Mesenchymal stem cell (in vitro differentiated cells and primary cell): ENCODE measurements at regions not wholly inside any gene's neighbourhood (a gene's known extent, or its start where the extent isn't known, plus 50 kb on each side); places are given as distances from the start of the nearest gene placed in this dataset.

Experiments
- DNase-seq: peaks from one replicate; pipeline ENCODE4 v3.0.0-alpha.2; 2013
- H2AFZ ChIP-seq: one replicate; pipeline ENCODE4 v1.6.1; 2013; ENCODE audit warnings: low read depth, mild to moderate bottlenecking, control low read depth, inconsistent platforms, low read length, moderate library complexity
- H2AK5ac ChIP-seq: 2 replicates; pipeline ENCODE4 v1.6.1; 2013; ENCODE audit warnings: low read length, moderate library complexity, mild to moderate bottlenecking, inconsistent platforms; ENCODE audit not compliant: severe bottlenecking
- H2BK120ac ChIP-seq: one replicate; pipeline ENCODE4 v1.6.1; 2013; ENCODE audit warnings: low read depth, mild to moderate bottlenecking, inconsistent platforms, low read length, moderate library complexity
- H2BK12ac ChIP-seq, 2 experiments: one replicate each; pipeline ENCODE4 v1.6.1; 2013; ENCODE audit warnings: inconsistent platforms in 2 of 2, low read length in 2 of 2, mild to moderate bottlenecking in 2 of 2, moderate library complexity in 2 of 2, control low read depth in 1 of 2
- H2BK15ac ChIP-seq: one replicate; pipeline ENCODE4 v1.6.1; 2013; ENCODE audit warnings: mild to moderate bottlenecking, low read depth, inconsistent platforms; ENCODE audit not compliant: poor library complexity, severe bottlenecking
- H2BK5ac ChIP-seq: 2 replicates; pipeline ENCODE4 v1.6.1; 2013; ENCODE audit warnings: low read depth, mild to moderate bottlenecking, low read length, control low read depth, inconsistent platforms; ENCODE audit not compliant: poor library complexity, severe bottlenecking
- H3K14ac ChIP-seq, 2 experiments: one replicate each; pipeline ENCODE4 v1.6.1; 2013; ENCODE audit warnings: inconsistent platforms in 2 of 2, low read length in 2 of 2, control low read depth in 1 of 2, mild to moderate bottlenecking in 1 of 2, moderate library complexity in 1 of 2
- H3K18ac ChIP-seq, 2 experiments: one replicate each; pipeline ENCODE4 v1.6.1; 2013; ENCODE audit warnings: inconsistent platforms in 2 of 2, low read length in 2 of 2, control low read depth in 1 of 2, low read depth in 1 of 2, mild to moderate bottlenecking in 1 of 2
- H3K23ac ChIP-seq, 2 experiments: one replicate each; pipeline ENCODE4 v1.6.1; 2013; ENCODE audit warnings: inconsistent platforms in 2 of 2, low read length in 2 of 2, mild to moderate bottlenecking in 2 of 2, moderate library complexity in 2 of 2, control low read depth in 1 of 2
- H3K27ac ChIP-seq: 2 replicates; pipeline ENCODE4 v1.5.1; 2013; ENCODE audit warnings: mild to moderate bottlenecking, moderate library complexity, low read length, control low read depth, inconsistent platforms; ENCODE audit not compliant: poor library complexity, severe bottlenecking
- H3K27me3 ChIP-seq, 2 experiments: 2 replicates each; pipeline versions ENCODE4 v1.6.1 to v1.7.0; 2013; ENCODE audit warnings: low read length in 2 of 2, mild to moderate bottlenecking in 2 of 2, moderate library complexity in 2 of 2, control low read depth in 1 of 2, inconsistent platforms in 1 of 2; ENCODE audit not compliant: control insufficient read depth in 1 of 2, insufficient read depth in 1 of 2
- H3K36me3 ChIP-seq, 2 experiments: 2 replicates each; pipeline versions ENCODE4 v1.6.1 to v1.7.0; 2013; ENCODE audit warnings: low read length in 2 of 2, control low read depth in 1 of 2, inconsistent platforms in 1 of 2, low read depth in 1 of 2, mild to moderate bottlenecking in 1 of 2; ENCODE audit not compliant: insufficient read depth in 2 of 2, control insufficient read depth in 1 of 2
- H3K4ac ChIP-seq, 2 experiments: one replicate each; pipeline ENCODE4 v1.6.1; 2013; ENCODE audit warnings: inconsistent platforms in 2 of 2, low read length in 2 of 2, mild to moderate bottlenecking in 2 of 2, moderate library complexity in 2 of 2, control low read depth in 1 of 2, low read depth in 1 of 2
- H3K4me1 ChIP-seq: 2 replicates; pipeline ENCODE4 v1.6.1; 2013; ENCODE audit warnings: low read depth, low read length, control low read depth; ENCODE audit not compliant: control insufficient read depth, insufficient read depth
- H3K4me2 ChIP-seq: 2 replicates; pipeline ENCODE4 v1.6.1; 2013; ENCODE audit warnings: low read length, mild to moderate bottlenecking, inconsistent platforms; ENCODE audit not compliant: poor library complexity, severe bottlenecking
- H3K4me3 ChIP-seq, 2 experiments: 2 replicates each; pipeline versions ENCODE4 v1.5.1 to v1.7.0; 2013; ENCODE audit warnings: low read length in 2 of 2, mild to moderate bottlenecking in 2 of 2, control low read depth in 1 of 2, low read depth in 1 of 2; ENCODE audit not compliant: insufficient read depth in 1 of 2
- H3K79me1 ChIP-seq: replicated peaks from 2 replicates; pipeline ENCODE4 v1.6.1; 2013; ENCODE audit warnings: mild to moderate bottlenecking, control low read depth, low read length, inconsistent platforms; ENCODE audit not compliant: poor library complexity, severe bottlenecking
- H3K9ac ChIP-seq: 2 replicates; pipeline ENCODE4 v1.7.0; 2013; ENCODE audit warnings: mild to moderate bottlenecking, low read length, moderate library complexity
- H3K9me3 ChIP-seq: 2 replicates; pipeline ENCODE4 v1.7.0; 2013; ENCODE audit warnings: mild to moderate bottlenecking, low read length; ENCODE audit not compliant: control insufficient read depth
- H4K8ac ChIP-seq: one replicate; pipeline ENCODE4 v1.6.1; 2013; ENCODE audit warnings: inconsistent platforms, mild to moderate bottlenecking, low read length, moderate library complexity
- H4K91ac ChIP-seq: one replicate; pipeline ENCODE4 v1.6.1; 2013; ENCODE audit warnings: mild to moderate bottlenecking, low read length, inconsistent platforms
- WGBS: methylation state at CpG from one replicate; pipeline ENCODE4 v1.1.7; 2013; ENCODE audit warnings: mixed read lengths; 5-methylcytosine and 5-hydroxymethylcytosine counted together

DNA sequence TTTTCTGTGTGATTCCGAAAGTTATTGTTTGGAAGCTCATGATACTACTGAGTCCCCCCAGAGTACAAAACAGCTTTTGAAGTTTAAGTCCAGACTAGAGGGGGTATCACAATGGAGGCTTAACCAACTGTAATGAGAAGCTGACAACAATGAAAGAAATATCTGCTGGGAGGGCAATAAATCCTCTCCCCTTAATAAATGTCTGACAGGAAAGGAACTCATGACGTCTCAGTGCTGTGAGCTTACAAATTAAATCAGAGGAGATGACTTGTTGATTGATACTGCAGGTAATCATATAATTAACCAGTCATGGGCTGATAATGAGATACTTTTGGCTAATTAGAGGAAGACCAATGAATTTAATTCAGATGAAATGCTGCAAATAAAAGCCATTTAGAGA lies 102.6 kb upstream of the WDR11 start:
- no peaks in the 10 kb centered on the region for H3K9me3 ChIP-seq
- no peaks in the 10 kb centered on the region for H3K4me1 ChIP-seq
- no peak overlapping the region for H2AK5ac ChIP-seq
- H2BK5ac ChIP-seq: no peak overlapping the region
- H3K4ac ChIP-seq: no peak overlapping the region
- H3K4me3 ChIP-seq: no peak overlapping the region
- H2BK120ac ChIP-seq: no peak overlapping the region
- no peak for DNase-seq
- H3K27ac ChIP-seq: no peak overlapping the region
- H3K9ac ChIP-seq: no peak overlapping the region
- H3K79me1 ChIP-seq: no peaks in the 10 kb centered on the region
- H3K36me3 ChIP-seq: no peaks in the 10 kb centered on the region
- H2AFZ ChIP-seq: no peak overlapping the region
- no peak overlapping the region for H2BK15ac ChIP-seq
- 48% methylated on average over 1 of the region's 2 CpGs for WGBS
- no peak overlapping the region for H4K91ac ChIP-seq
- no peak overlapping the region for H4K8ac ChIP-seq
- no peak overlapping the region for H3K14ac ChIP-seq
- H3K4me2 ChIP-seq: no peak overlapping the region
- H3K23ac ChIP-seq: no peak overlapping the region
- H3K18ac ChIP-seq: no peak overlapping the region
- H2BK12ac ChIP-seq: no peak overlapping the region
- no peaks in the 10 kb centered on the region for H3K27me3 ChIP-seq

DNA sequence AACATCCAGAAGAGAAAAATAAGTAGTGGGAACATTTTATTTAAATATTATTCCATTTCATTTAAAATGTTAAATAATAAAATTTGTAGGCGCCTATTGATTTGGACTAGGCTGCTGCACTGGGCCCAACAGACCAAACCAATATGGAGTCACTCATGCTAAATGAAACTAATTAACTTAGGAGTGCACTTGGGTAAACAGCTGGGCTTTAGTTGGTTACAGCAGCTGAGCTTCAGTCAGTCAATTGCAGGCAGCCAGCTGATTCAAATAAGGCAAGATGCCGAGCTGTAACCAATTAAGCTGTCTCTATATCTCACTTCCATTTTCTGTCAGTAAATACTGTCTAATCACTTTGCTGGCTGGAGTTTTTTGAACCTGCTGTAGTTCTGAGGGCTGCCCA lies 102.1 kb upstream of the WDR11 start:
- Histone ChIP-seq H3K36me3 (no peaks in the 10 kb centered on the region), H2BK15ac (no peak overlapping the region), H3K4me1 (no peaks in the 10 kb centered on the region), H2BK120ac (no peak overlapping the region), H2BK5ac (no peak overlapping the region), H3K9ac (no peak overlapping the region), H3K79me1 (no peaks in the 10 kb centered on the region), H3K23ac (no peak overlapping the region), H3K4ac (no peak overlapping the region), H4K8ac (no peak overlapping the region), H4K91ac (no peak overlapping the region), H2AFZ (no peak overlapping the region), H3K9me3 (no peaks in the 10 kb centered on the region), H3K27me3 (no peaks in the 10 kb centered on the region), H3K4me3 (no peak overlapping the region), H2AK5ac (no peak overlapping the region), H3K27ac (no peak overlapping the region), H2BK12ac (no peak overlapping the region), H3K4me2 (no peak overlapping the region), H3K18ac (no peak overlapping the region), H3K14ac (no peak overlapping the region)
- no peak for DNase-seq
- 83% methylated on average over 1 of the region's 2 CpGs for WGBS

GRCh38 chr10:120749856-120750566 lies 101.2 kb upstream of the WDR11 start:
- 74% methylated on average over 11 of the region's 11 CpGs for WGBS
- H4K91ac ChIP-seq: no peak overlapping the region
- no peak overlapping the region for H2BK15ac ChIP-seq

GRCh38 chr10:120755771-120756170 lies 95.4 kb upstream of the WDR11 start:
- no peaks in the 10 kb centered on the region for H3K4me1 ChIP-seq
- no peak overlapping the region for H2AK5ac ChIP-seq
- no peak overlapping the region for H3K4me2 ChIP-seq
- H3K4me3 ChIP-seq: no peak overlapping the region
- H2BK12ac ChIP-seq: no peak overlapping the region
- DNase-seq: no peak
- no peak overlapping the region for H3K18ac ChIP-seq
- H3K36me3 ChIP-seq: no peaks in the 10 kb centered on the region
- H4K8ac ChIP-seq: no peak overlapping the region
- H3K9me3 ChIP-seq: no peaks in the 10 kb centered on the region
- no peak overlapping the region for H3K23ac ChIP-seq
- H2BK120ac ChIP-seq: no peak overlapping the region
- no peaks in the 10 kb centered on the region for H3K79me1 ChIP-seq
- no peak overlapping the region for H2BK15ac ChIP-seq
- H3K27ac ChIP-seq: no peak overlapping the region
- no peaks in the 10 kb centered on the region for H3K27me3 ChIP-seq
- H2BK5ac ChIP-seq: no peak overlapping the region
- H2AFZ ChIP-seq: no peak overlapping the region
- H3K9ac ChIP-seq: no peak overlapping the region
- H4K91ac ChIP-seq: no peak overlapping the region
- no peak overlapping the region for H3K4ac ChIP-seq
- H3K14ac ChIP-seq: no peak overlapping the region

More at GRCh38 chr10:120749856-120750566, 101.2 kb upstream of the WDR11 start:
- Histone ChIP-seq H2AFZ (no peak overlapping the region), H3K9ac (no peak overlapping the region), H2AK5ac (no peak overlapping the region), H3K4me1 (no peaks in the 10 kb centered on the region), H3K4ac (no peak overlapping the region), H3K23ac (no peak overlapping the region), H3K18ac (no peak overlapping the region), H3K4me3 (no peak overlapping the region), H3K36me3 (no peaks in the 10 kb centered on the region), H4K8ac (no peak overlapping the region), H2BK12ac (no peak overlapping the region), H3K27me3 (no peaks in the 10 kb centered on the region), H3K14ac (no peak overlapping the region), H3K4me2 (no peak overlapping the region), H2BK120ac (no peak overlapping the region), H3K27ac (no peak overlapping the region), H2BK5ac (no peak overlapping the region), H3K9me3 (no peaks in the 10 kb centered on the region), H3K79me1 (no peaks in the 10 kb centered on the region)
- no peak for DNase-seq
